ENCODE measurements at regions not wholly inside any gene's neighbourhood (a gene's known extent, or its start where the extent isn't known, plus 50 kb on each side); places are given as distances from the start of the nearest gene placed in this dataset.

DNA sequence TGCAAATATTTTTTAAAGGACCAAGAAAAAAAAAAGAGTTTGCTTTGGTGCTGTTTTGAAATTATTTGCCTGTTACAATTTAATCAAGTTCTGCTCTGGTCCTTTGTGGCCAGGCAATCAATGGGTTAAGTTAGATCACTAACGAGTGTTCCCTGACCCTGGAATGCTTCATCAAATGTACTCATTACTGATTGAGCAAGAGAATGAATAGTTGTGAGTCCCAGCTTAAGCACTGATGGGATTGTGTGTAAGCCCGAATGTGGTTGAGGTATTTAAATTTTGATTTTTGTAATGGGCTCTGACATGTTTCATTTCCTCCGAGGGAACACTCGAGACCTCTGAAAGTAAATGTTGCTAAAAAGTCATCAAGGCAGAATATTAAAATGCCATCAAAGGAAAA, 699.1 kb downstream of the MCTP2 start:
- H3K4me3 ChIP-seq = no peak overlapping the region
- no peak for TF ChIP-seq POLR2A (IDR thresholded peaks at IDR 0.05)
- no peaks in the 10 kb centered on the region for H3K36me3 ChIP-seq

DNA sequence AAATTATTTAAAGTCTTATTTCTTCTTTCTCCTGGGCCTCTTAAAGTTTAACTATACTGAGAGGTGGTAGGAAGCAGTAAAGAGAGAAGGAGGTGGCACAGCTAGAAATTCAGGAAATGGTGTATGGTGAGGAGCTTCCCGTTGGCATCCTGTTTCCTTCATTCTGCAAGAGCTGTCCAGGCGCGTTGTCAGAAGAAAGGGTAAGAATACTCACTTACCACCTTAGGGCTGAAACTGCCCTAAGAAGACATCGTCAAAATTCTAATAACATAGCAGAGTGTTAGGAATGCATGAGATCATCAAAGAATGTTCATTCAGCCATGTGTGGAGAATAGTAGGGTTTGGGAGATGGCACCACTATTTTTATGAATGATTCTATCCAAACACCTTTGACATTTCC, 699.6 kb downstream of the MCTP2 start:
- no peaks in the 10 kb centered on the region for H3K27me3 ChIP-seq
- no peaks in the 10 kb centered on the region for H3K9me3 ChIP-seq
- H3K4me3 ChIP-seq = no peak overlapping the region
- TF ChIP-seq POLR2AphosphoS5 (IDR thresholded peaks at IDR 0.05) = no peak
- TF ChIP-seq POLR2A (IDR thresholded peaks at IDR 0.05) = no peak
- TF ChIP-seq, protein P1, sequence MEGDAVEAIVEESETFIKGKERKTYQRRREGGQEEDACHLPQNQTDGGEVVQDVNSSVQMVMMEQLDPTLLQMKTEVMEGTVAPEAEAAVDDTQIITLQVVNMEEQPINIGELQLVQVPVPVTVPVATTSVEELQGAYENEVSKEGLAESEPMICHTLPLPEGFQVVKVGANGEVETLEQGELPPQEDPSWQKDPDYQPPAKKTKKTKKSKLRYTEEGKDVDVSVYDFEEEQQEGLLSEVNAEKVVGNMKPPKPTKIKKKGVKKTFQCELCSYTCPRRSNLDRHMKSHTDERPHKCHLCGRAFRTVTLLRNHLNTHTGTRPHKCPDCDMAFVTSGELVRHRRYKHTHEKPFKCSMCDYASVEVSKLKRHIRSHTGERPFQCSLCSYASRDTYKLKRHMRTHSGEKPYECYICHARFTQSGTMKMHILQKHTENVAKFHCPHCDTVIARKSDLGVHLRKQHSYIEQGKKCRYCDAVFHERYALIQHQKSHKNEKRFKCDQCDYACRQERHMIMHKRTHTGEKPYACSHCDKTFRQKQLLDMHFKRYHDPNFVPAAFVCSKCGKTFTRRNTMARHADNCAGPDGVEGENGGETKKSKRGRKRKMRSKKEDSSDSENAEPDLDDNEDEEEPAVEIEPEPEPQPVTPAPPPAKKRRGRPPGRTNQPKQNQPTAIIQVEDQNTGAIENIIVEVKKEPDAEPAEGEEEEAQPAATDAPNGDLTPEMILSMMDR (IDR thresholded peaks at IDR 0.05) = no peak
- no peak for TF ChIP-seq EP300 (IDR thresholded peaks at IDR 0.05)
- H3K36me3 ChIP-seq = no peaks in the 10 kb centered on the region
- 39% methylated on average over 4 of the region's 4 CpGs for WGBS
- H3K4me1 ChIP-seq = peaks cover 2% of the 10 kb centered on the region
- no peak for DNase-seq (ENCODE audit: low spot score in 2 of 2)
- no peak overlapping the region for H3K27ac ChIP-seq

More for the DNA sequence above, 699.1 kb downstream of the MCTP2 start:
- 57% methylated on average over 4 of the region's 4 CpGs for WGBS
- Histone ChIP-seq H3K4me1 (peaks cover 4% of the 10 kb centered on the region), H3K27me3 (no peaks in the 10 kb centered on the region), H3K9me3 (no peaks in the 10 kb centered on the region), H3K27ac (no peak overlapping the region)
- no peak for DNase-seq (ENCODE audit: low spot score in 2 of 2)

DNA sequence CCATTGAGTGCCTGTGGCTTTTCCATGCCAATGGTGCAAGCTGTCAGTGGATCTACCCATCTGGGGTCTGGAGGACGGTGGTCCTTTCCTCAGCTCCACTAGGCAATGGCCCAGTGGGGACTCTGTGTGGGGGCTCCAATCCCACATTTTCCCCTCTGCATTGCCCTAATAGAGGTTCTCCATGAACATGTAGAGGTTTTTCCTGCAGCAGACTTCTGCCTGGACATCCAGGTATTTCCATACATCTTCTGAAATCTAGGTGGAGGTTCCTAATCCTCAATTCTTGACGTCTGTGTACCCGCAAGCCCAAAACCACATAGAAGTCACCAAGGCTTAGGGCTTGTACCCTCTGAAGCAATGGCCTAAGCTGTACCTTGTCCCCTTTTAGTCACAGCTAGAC, 703.1 kb downstream of the MCTP2 start:
- DNase-seq (ENCODE audit: low spot score in 2 of 2) = no peak
- no peak overlapping the region for H3K27ac ChIP-seq
- TF ChIP-seq POLR2AphosphoS5 (IDR thresholded peaks at IDR 0.05) (no peak), EP300 (IDR thresholded peaks at IDR 0.05) (no peak), POLR2A (IDR thresholded peaks at IDR 0.05) (no peak)
- TF ChIP-seq, protein P1 (IDR thresholded peaks at IDR 0.05) = no peak
- H3K4me1 ChIP-seq = no peaks in the 10 kb centered on the region
- H3K4me3 ChIP-seq = no peak overlapping the region
- H3K27me3 ChIP-seq = no peaks in the 10 kb centered on the region
- 83% methylated on average over 3 of the region's 3 CpGs for WGBS
- H3K36me3 ChIP-seq = no peaks in the 10 kb centered on the region
- no peaks in the 10 kb centered on the region for H3K9me3 ChIP-seq

DNA sequence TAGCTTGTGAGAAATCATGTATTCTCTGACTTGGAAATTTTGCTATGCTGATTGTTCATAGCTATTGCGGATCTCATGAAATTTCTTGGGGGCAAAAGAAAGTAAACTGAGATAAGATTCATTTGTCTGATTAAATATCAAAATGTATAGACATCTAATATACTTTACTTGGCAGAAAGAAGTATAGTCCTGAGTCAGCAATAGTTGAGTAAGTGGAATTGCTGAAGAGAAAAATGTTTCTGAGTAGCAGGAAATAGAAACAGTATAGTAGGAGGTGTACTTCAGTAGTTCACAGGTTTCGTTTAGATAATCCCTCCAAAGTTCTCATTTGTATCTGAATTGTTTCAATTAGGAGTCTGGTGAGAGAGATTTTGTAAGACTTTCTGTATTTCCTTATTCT, 705.9 kb downstream of the MCTP2 start:
- no peaks in the 10 kb centered on the region for H3K27me3 ChIP-seq
- TF ChIP-seq POLR2AphosphoS5 (IDR thresholded peaks at IDR 0.05) (no peak), POLR2A (IDR thresholded peaks at IDR 0.05) (no peak)
- TF ChIP-seq, protein P1 (IDR thresholded peaks at IDR 0.05) = no peak
- no peak overlapping the region for H3K4me3 ChIP-seq
- no peaks in the 10 kb centered on the region for H3K36me3 ChIP-seq
- no peak overlapping the region for H3K27ac ChIP-seq
- H3K9me3 ChIP-seq = no peaks in the 10 kb centered on the region
- H3K4me1 ChIP-seq = no peaks in the 10 kb centered on the region
- 66% methylated on average over 2 of the region's 2 CpGs for WGBS
- DNase-seq (ENCODE audit: low spot score in 2 of 2) = no peak

DNA sequence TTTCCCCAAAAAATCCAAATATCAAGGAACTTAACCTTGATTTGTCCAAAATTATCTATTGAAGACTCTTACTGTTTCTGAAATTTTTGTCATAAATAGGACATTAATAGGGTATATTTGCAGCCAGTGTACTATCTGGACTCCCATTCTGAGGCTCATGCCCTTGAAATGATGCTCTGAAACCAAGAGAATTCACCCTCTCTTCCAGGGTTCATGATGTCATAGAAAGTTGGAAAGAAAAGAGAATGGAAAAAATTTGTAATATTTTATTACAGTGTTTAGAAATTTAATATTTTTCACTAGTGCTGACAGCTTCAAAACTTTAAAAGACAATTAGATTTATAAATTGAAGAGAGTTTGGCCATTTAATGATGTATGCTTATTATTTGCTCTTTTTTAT, 712.5 kb downstream of the MCTP2 start:
- no peak for DNase-seq (ENCODE audit: low spot score in 2 of 2)
- H3K4me1 ChIP-seq = no peaks in the 10 kb centered on the region
- no peaks in the 10 kb centered on the region for H3K27me3 ChIP-seq
- no peaks in the 10 kb centered on the region for H3K36me3 ChIP-seq
- no peak overlapping the region for H3K4me3 ChIP-seq
- H3K9me3 ChIP-seq = no peaks in the 10 kb centered on the region
- TF ChIP-seq POLR2A (IDR thresholded peaks at IDR 0.05) = no peak
- no peak for TF ChIP-seq POLR2AphosphoS5 (IDR thresholded peaks at IDR 0.05)
- TF ChIP-seq EP300 (IDR thresholded peaks at IDR 0.05) = no peak
- TF ChIP-seq, protein P1 (IDR thresholded peaks at IDR 0.05) = no peak
- H3K27ac ChIP-seq = no peak overlapping the region

DNA sequence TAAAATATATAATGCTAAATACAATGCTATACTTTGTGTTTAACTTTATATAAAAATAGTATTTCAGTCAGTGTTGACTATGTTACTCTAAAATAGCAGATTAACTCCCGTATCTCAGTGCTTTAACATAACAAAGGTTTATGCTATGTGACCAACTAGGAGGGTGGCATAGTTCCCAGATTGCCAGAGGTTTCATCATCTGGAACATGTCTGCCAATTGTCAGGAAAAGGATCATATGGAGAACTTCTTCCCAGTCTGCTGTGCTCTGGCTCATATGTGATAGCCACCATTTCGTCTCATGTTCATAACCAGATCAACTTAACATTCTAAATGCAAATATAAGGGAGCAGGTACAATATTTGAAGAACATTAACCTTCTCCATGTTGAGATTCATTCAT, 720.2 kb downstream of the MCTP2 start:
- 72% methylated on average over 2 of the region's 2 CpGs for WGBS
- no peaks in the 10 kb centered on the region for H3K4me1 ChIP-seq
- no peak overlapping the region for H3K4me3 ChIP-seq
- no peak for DNase-seq (ENCODE audit: low spot score in 2 of 2)
- H3K36me3 ChIP-seq = no peaks in the 10 kb centered on the region
- H3K9me3 ChIP-seq = no peaks in the 10 kb centered on the region
- TF ChIP-seq EP300 (IDR thresholded peaks at IDR 0.05) (no peak), POLR2A (IDR thresholded peaks at IDR 0.05) (no peak), POLR2AphosphoS5 (IDR thresholded peaks at IDR 0.05) (no peak)
- TF ChIP-seq, protein P1 (IDR thresholded peaks at IDR 0.05) = no peak
- H3K27me3 ChIP-seq = no peaks in the 10 kb centered on the region
- H3K27ac ChIP-seq = no peak overlapping the region

Data from suprapubic skin (tissue), 4 donors.